GM13977 (cell line): ENCODE measurements at regions not wholly inside any gene's neighbourhood (a gene's known extent, or its start where the extent isn't known, plus 50 kb on each side); places are given as distances from the start of the nearest gene placed in this dataset.
"Not testable (repeated sequence)": the region's sequence is repeated elsewhere in the genome, so short reads cannot be mapped to it uniquely, and the experiment has no call there.

ENCODE experiments used
- DNase-seq: peaks from one replicate; pipeline ENCODE4 v3.0.0; 2012; ENCODE audit warnings: low spot score
- in situ Hi-C: fragments of 300-500 bp; cut with MboI; formaldehyde crosslinking; loops from one replicate; pipeline ENCODE4 v1.12.0; 2022; ENCODE audit warnings: low sequenced_read_pairs, low pct_unique_long_range_greater_than_20kb, mixed read lengths, inconsistent platforms; ENCODE audit not compliant: unreplicated experiment
- TF ChIP-seq, protein P1 (sequence below): IDR thresholded peaks from 2 replicates; pipeline ENCODE4 v1.5.1; 2012; ENCODE audit warnings: mild to moderate bottlenecking, control low read depth; ENCODE audit not compliant: insufficient read depth; ENCODE audit errors: extremely low read depth, missing control alignments

DNA sequence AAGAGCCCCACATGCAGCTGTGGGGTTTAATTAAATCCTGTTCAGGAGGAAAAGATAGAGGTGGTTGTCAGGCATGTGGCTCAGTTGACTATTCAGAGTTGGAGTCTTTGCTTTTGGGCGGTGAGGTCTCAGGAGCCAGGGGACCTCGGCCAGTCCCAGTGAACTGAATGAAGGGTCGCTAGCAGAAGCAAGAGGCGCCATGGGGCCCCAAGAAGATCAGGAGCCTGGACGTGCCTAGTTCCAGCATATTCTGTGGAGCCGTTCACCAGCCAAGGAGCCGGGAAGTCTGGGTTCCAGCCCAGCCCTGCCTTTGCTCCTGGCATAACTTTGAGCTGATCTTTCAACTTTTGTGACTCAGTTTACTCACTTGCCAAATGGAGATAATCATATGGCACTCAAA is 217.7 kb upstream of the IRF2BP2 start:
- in situ Hi-C loops: loop anchor here (25.0 kb wide), 1 partner anchor 90 kb away; no protein-coding TSS in a partner anchor
- DNase-seq: no peak
- TF ChIP-seq, protein P1, sequence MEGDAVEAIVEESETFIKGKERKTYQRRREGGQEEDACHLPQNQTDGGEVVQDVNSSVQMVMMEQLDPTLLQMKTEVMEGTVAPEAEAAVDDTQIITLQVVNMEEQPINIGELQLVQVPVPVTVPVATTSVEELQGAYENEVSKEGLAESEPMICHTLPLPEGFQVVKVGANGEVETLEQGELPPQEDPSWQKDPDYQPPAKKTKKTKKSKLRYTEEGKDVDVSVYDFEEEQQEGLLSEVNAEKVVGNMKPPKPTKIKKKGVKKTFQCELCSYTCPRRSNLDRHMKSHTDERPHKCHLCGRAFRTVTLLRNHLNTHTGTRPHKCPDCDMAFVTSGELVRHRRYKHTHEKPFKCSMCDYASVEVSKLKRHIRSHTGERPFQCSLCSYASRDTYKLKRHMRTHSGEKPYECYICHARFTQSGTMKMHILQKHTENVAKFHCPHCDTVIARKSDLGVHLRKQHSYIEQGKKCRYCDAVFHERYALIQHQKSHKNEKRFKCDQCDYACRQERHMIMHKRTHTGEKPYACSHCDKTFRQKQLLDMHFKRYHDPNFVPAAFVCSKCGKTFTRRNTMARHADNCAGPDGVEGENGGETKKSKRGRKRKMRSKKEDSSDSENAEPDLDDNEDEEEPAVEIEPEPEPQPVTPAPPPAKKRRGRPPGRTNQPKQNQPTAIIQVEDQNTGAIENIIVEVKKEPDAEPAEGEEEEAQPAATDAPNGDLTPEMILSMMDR: no peak

DNA sequence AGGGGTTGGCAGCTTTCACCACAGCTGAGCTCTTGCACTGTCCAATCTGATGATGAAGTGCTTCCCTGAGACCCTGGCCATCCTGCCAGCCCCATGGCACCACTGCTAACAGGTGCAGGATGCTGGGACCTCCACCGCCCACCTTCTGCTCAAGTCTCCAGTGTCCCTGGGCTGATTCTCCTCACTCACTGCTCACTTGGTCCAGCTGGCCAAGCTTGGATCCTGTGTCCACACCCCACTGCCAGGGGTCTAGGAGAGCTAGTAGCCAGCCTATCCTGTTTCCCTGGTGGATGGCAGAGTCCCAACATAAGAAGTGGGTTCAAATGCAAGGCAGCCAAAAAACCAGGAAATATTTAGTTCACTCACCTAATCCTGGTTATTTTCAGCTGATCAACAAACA is 217.2 kb upstream of the IRF2BP2 start:
- in situ Hi-C loops: loop anchor here (25.0 kb wide), 1 partner anchor 90 kb away; no protein-coding TSS in a partner anchor

DNA sequence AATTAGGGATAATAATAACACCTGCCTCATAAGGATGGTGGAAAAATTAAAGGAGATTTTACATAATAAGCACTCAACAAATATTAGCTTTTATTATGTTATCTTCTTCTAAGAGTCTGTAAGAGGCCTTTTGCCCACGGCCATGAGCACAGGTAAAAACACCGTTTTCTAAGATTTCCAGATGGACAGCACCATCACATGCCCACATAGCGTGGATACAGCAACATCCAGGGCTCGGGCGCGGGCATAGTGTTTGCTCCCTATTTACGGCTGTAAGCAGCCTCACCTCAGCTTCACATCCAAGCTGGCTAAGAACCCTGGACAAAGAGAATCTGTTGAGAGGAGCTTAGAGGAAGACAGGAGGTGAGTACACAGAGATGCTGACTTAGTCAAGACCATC is 216.4 kb upstream of the IRF2BP2 start:
- TF ChIP-seq, protein P1: no peak
- in situ Hi-C loops: loop anchor here (25.0 kb wide), 1 partner anchor 89 kb away; no protein-coding TSS in a partner anchor
- DNase-seq: no peak

More for the DNA sequence above, 217.2 kb upstream of the IRF2BP2 start:
- DNase-seq: no peak
- TF ChIP-seq, protein P1: no peak

DNA sequence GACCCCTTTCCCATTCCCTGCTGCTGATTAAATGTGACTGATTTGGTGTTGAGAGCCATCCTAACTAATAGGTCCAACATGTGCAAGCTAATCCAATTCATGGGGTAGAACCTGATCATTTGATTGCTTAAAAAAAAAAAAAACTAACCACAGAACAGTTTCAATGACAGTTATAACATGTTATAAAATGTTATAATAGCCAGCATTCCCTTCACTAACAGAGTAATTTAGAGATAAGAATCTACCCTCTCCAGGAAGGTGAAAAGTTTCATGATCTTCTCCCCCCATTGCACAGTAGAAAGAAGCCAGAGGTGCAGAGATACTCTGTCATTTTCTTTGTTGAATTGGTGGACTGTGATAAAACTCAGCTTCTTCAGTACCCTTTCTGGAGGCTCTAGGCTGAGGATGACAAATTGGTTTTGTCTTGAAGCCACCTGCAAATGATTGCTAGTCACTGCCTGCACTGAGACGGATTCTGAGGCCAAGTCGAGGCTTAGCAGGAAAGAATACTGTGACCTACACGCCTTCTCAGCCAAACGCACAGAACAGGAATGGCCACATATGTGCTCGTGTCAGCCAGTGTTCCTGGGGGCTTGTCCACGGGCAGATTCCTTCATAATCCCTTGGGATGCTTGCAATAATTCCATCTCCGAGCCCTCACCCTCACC is 215.7 kb upstream of the IRF2BP2 start:
- in situ Hi-C loops: loop anchor here (25.0 kb wide), 1 partner anchor 88 kb away; no protein-coding TSS in a partner anchor
- no peak for DNase-seq
- TF ChIP-seq, protein P1: no peak

DNA sequence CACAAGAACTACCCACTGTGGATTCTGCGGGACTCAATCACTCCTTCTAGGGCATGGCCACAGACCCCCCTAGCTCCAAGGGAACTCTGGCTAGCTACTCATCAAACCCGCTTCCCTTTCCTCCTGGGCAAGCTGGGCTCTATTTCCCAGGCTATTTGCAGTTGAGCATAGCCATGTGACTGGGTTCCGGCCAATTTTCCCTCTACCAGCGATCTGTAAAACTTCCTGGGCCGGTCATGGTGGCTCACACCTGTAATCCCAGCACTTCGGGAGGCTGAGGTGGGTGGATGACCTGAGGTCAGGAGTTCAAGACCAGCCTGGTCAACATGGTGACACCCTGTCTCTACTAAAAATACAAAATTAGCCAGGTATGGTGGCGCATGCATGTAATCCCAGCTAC is 214.9 kb upstream of the IRF2BP2 start:
- DNase-seq: not testable (repeated sequence)
- in situ Hi-C loops: loop anchor here (25.0 kb wide), 1 partner anchor 88 kb away; no protein-coding TSS in a partner anchor

DNA sequence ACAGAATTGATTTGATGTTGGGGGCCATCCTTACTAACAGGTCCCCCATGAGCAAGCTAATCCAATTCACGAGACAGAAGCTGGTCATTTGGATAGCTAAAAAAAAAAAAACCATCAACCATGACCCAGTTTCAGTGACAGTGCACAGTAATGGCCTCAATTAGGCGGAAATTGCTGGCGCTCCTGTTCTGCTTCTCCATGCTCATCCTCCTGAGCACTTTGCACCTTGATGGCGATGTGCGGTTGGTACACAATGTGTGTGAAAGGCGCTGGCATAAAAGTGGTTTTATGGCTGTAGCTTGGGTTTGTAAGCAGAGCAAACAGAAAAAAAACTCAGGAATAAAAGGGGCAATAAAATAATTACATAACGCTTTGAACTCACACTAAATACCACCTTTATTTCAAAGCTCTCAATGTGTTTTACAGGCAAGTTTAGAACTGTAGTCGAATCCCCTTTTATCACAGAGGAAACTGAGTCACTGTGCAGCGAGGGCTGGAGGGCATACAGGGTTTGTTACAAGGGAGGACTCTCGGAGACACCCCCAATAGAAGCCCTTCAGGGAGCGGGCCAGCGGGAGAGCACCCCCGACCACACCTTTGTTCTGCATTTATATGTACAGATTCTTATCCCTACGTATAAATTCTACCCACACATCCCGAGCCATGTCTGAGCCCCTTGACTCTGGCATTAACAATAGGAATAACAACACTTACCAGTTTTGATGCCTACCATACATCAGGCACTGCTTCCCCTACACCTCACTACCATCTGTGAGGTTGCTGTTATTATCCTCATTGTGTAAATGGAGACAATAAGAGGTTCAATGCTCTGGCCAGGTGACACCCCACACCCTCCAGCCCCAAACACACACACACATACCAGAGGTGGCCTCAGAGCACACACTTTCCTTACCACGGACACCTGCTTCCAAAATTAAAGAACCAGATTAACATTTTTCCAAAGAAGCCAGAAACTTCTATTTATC is 213.5 kb upstream of the IRF2BP2 start:
- in situ Hi-C loops: no loop called here
- no peak for DNase-seq
- TF ChIP-seq, protein P1: no peak
